ENCODE measurements at regions not wholly inside any gene's neighbourhood (a gene's known extent, or its start where the extent isn't known, plus 50 kb on each side); places are given as distances from the start of the nearest gene placed in this dataset.

DNA sequence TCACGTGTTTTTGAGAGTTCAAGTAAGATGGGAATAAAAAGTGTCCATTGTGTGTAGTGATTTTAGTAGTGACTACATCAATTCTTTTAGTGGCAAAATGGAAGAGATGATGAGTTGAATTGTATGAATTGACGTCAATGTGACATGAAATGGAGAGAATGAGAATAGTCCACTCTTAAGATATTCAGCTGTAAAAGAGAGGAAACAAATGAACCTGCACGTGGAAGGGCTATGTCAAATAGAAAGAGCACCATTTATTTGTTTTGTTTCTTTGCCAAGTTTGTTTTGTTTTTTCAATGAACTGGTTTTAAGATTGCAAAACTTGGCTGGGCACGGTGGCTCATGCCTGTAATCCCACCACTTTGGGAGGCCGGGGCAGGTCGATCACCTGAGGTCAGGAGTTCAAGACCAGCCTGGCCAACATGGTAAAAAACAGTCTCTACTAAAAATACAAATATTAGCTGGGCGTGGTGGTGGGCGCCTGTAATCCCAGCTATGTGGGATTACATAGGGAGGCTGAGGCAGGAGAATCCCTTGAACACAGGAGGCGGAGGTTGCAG is 453.8 kb downstream of the TAF11L14 start:
- no peak for DNase-seq
- no peak for TF ChIP-seq CTCF (IDR thresholded peaks at IDR 0.05; ENCODE audit: partially characterized antibody, unreplicated experiment)
- Mint-ChIP-seq H3K4me3 (ENCODE audit: unreplicated experiment) (no peak overlapping the region), H3K27me3 (ENCODE audit: unreplicated experiment) (no peaks in the 10 kb centered on the region), H3K36me3 (ENCODE audit: unreplicated experiment) (peaks cover 4% of the 10 kb centered on the region), H3K9me3 (ENCODE audit: unreplicated experiment) (no peaks in the 10 kb centered on the region), H3K27ac (ENCODE audit: unreplicated experiment) (no peak overlapping the region), H3K4me1 (ENCODE audit: low read depth, unreplicated experiment) (no peaks in the 10 kb centered on the region)

- no peaks in the 10 kb centered on the region for H3K27me3 Mint-ChIP-seq (ENCODE audit: unreplicated experiment)
- TF ChIP-seq CTCF (IDR thresholded peaks at IDR 0.05; ENCODE audit: partially characterized antibody, unreplicated experiment) = no peak
- H3K4me1 Mint-ChIP-seq (ENCODE audit: low read depth, unreplicated experiment) = no peaks in the 10 kb centered on the region
- H3K36me3 Mint-ChIP-seq (ENCODE audit: unreplicated experiment) = peaks cover 4% of the 10 kb centered on the region
- no peak overlapping the region for H3K4me3 Mint-ChIP-seq (ENCODE audit: unreplicated experiment)
- DNase-seq = no peak
- no peak overlapping the region for H3K27ac Mint-ChIP-seq (ENCODE audit: unreplicated experiment)
- H3K9me3 Mint-ChIP-seq (ENCODE audit: unreplicated experiment) = no peaks in the 10 kb centered on the region
Observed at GRCh38 chr5:18090177-18090576, 455.9 kb downstream of the TAF11L14 start.

DNA sequence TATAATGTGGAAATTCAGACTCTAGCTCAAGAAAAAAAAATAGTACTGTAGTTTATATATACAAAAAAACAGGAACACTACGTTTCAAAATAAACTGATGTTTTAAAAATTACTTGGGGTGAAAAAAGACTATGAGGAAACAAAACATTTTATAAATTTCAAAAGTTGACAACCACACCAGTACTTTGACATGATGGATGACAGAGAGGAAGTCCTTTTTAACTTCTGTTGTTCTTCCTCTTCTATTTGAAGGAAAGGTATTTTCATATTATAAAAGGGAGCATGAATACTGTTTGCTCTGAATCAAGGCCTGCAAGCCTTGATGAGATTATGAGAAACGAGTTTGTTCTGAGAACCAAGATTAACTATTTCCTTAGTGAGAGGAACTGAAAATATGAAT is 456.9 kb downstream of the TAF11L14 start:
- no peaks in the 10 kb centered on the region for H3K27me3 Mint-ChIP-seq (ENCODE audit: unreplicated experiment)
- H3K4me1 Mint-ChIP-seq (ENCODE audit: low read depth, unreplicated experiment) = no peaks in the 10 kb centered on the region
- H3K36me3 Mint-ChIP-seq (ENCODE audit: unreplicated experiment) = peaks cover 4% of the 10 kb centered on the region
- DNase-seq = no peak
- H3K9me3 Mint-ChIP-seq (ENCODE audit: unreplicated experiment) = no peaks in the 10 kb centered on the region
- no peak for TF ChIP-seq CTCF (IDR thresholded peaks at IDR 0.05; ENCODE audit: partially characterized antibody, unreplicated experiment)
- H3K27ac Mint-ChIP-seq (ENCODE audit: unreplicated experiment) = no peak overlapping the region
- no peak overlapping the region for H3K4me3 Mint-ChIP-seq (ENCODE audit: unreplicated experiment)

GRCh38 chr5:18091758-18092157 is 457.5 kb downstream of the TAF11L14 start:
- Mint-ChIP-seq H3K27ac (ENCODE audit: unreplicated experiment) (no peak overlapping the region), H3K27me3 (ENCODE audit: unreplicated experiment) (no peaks in the 10 kb centered on the region), H3K9me3 (ENCODE audit: unreplicated experiment) (no peaks in the 10 kb centered on the region), H3K4me1 (ENCODE audit: low read depth, unreplicated experiment) (no peaks in the 10 kb centered on the region), H3K4me3 (ENCODE audit: unreplicated experiment) (no peak overlapping the region), H3K36me3 (ENCODE audit: unreplicated experiment) (peaks cover 4% of the 10 kb centered on the region)
- no peak for DNase-seq
- no peak for TF ChIP-seq CTCF (IDR thresholded peaks at IDR 0.05; ENCODE audit: partially characterized antibody, unreplicated experiment)

DNA sequence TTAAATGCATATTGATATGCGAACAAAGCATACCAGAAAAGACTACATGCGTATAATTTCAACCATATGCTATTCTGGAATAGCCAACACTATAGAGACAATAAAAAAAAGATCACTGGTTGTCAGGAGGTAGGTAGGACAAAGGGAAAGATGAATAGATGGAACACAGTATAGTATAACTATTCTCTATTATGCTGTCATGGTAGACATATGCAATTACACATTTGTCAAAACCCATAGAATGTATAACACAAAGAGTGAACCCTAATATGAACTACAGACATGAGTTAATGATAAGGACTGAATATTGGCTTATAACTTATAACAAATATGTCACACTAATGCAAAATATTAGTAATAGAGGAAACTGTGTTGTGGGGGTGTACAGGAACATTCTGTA is 460.8 kb downstream of the TAF11L14 start:
- Mint-ChIP-seq H3K4me3 (ENCODE audit: unreplicated experiment) (no peak overlapping the region), H3K36me3 (ENCODE audit: unreplicated experiment) (no peaks in the 10 kb centered on the region), H3K4me1 (ENCODE audit: low read depth, unreplicated experiment) (no peaks in the 10 kb centered on the region), H3K27ac (ENCODE audit: unreplicated experiment) (no peak overlapping the region), H3K9me3 (ENCODE audit: unreplicated experiment) (no peaks in the 10 kb centered on the region), H3K27me3 (ENCODE audit: unreplicated experiment) (no peaks in the 10 kb centered on the region)
- no peak for TF ChIP-seq CTCF (IDR thresholded peaks at IDR 0.05; ENCODE audit: partially characterized antibody, unreplicated experiment)
- no peak for DNase-seq

All from glutamatergic neuron (in vitro differentiated cells).